Activated CD4-positive, alpha-beta T cell treated with anti-CD3 and anti-CD28 coated beads for 36 hours (primary cell): ENCODE measurements at regions not wholly inside any gene's neighbourhood (a gene's known extent, or its start where the extent isn't known, plus 50 kb on each side); places are given as distances from the start of the nearest gene placed in this dataset.
A peak's percentile ranks its signal among the peaks of the same experiment; 100 is the strongest.
"Not testable (repeated sequence)": the region's sequence is repeated elsewhere in the genome, so short reads cannot be mapped to it uniquely, and the experiment has no call there.

ENCODE experiments used
- ATAC-seq: fragments of 200-7000 bp; cut with Tn5 transposase; one replicate; pipeline ENCODE4 v1.10.0; 2021; ENCODE audit warnings: mild to moderate bottlenecking, moderate library complexity
- CTCF ChIA-PET: fragments of 350-600 bp; sonication (Branson Sonifier 250); formaldehyde crosslinking; loops from one replicate; lab custom pipeline; 2021; ENCODE audit warnings: antibody characterized with exemption; lab: Charles Lee
- POLR2A ChIA-PET: fragments of 350-600 bp; sonication (Branson Sonifier 250); formaldehyde crosslinking; loops from one replicate; lab custom pipeline; 2021; ENCODE audit warnings: antibody characterized with exemption, inconsistent platforms; lab: Charles Lee
- DNase-seq: peaks from one replicate; pipeline ENCODE4 v3.0.0-alpha.2; 2020
- H3K27ac Mint-ChIP-seq: one replicate; pipeline ENCODE4 v1.8.0; 2021; ENCODE audit warnings: mixed read lengths
- H3K27me3 Mint-ChIP-seq: one replicate; pipeline ENCODE4 v1.8.0; 2021; ENCODE audit warnings: mixed read lengths
- H3K36me3 Mint-ChIP-seq: one replicate; pipeline ENCODE4 v1.8.0; 2021; ENCODE audit warnings: low read depth, mixed read lengths
- H3K4me1 Mint-ChIP-seq: one replicate; pipeline ENCODE4 v1.8.0; 2021; ENCODE audit warnings: mixed read lengths
- H3K4me3 Mint-ChIP-seq: one replicate; pipeline ENCODE4 v1.8.0; 2021; ENCODE audit warnings: mild to moderate bottlenecking, moderate library complexity, mixed read lengths
- H3K9me3 Mint-ChIP-seq: one replicate; pipeline ENCODE4 v1.8.0; 2021; ENCODE audit warnings: low read depth, mixed read lengths
- intact Hi-C, 2 experiments: fragments of 100-400 bp; cut with DNase I in 1 of 2; cut with micrococcal nuclease in 1 of 2; formaldehyde crosslinking; loops; one replicate each; pipeline versions ENCODE4 v1.14.2 to v1.15.1; 2022 to 2024; cut with DNase I, micrococcal nuclease

DNA sequence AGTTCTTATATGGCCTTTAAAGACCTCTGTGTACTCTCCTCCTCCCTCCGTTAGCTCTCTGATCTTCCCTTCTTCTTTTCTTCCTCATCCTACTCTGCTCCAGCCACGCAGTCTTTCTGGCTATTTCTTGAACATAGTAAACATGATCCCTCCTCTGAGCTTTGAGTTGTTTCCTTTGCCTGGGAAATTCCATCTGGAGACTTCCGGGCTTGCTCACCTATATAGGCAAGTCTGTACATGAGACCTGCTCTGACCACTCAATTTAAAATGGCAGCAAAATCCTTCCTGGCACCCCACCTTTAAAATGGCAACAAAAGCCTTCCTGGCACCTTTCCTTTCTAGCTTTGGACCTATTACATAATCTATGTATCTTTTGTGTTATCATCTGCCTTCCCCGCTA is 517.6 kb downstream of the TTLL7 start:
- H3K27me3 Mint-ChIP-seq, H3K27ac Mint-ChIP-seq, ATAC-seq, H3K4me3 Mint-ChIP-seq, CTCF ChIA-PET, H3K9me3 Mint-ChIP-seq, DNase-seq, POLR2A ChIA-PET, H3K36me3 Mint-ChIP-seq, intact Hi-C loops: not testable (repeated sequence)
- peaks cover 14% of the 10 kb centered on the region for H3K4me1 Mint-ChIP-seq

DNA sequence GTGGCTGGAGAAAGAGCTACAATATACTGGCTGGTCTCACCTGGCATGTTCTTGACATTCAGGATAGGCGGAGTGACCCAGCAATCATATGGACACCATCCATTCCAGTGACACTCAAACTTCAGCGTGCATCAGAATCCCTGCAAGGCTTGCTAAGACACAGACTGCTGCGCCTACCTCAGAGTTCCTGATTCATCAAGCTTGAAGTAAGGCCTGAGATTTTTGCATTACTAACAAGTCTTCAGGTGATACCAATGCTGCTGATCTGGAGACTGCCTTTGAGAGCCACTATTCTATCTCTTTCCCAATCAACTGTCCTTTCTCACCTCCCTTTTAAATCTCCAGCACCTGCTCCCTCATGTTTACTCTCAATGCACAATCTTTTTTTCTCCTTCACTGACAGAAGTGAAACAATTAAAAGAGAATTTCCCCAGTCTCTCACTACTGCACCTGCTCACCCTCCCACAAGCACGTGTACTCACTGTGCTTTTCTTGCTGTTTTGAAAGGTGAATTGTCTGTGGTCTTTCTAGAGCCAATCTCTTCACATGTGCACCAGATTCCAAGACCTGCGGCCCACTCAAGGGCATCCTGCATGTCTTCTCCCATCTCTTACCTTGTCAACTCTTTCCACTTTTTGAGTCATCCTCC is 519.2 kb downstream of the TTLL7 start:
- peak overlapping the region; percentile 52 for H3K27ac Mint-ChIP-seq

DNA sequence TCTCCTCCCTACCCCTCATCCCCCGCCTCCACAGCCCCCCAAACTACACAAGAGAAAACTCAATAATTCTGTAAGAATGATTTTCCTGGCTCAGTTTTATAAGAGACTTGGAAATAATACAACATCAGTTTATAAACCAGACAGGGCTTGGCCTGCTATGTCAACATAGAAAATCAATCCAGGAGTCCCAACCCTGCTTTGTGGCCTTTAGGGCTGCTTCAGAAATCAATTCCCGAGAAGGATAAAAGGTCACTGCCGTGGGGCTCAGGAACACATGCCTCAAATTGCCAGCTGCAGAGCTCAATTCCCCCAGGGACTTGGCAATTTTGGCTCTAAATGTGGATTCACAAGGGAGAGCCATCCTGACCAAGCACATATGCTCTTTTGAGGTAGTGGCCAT is 520.8 kb downstream of the TTLL7 start:
- POLR2A ChIA-PET, DNase-seq, ATAC-seq, H3K27ac Mint-ChIP-seq, H3K9me3 Mint-ChIP-seq, H3K27me3 Mint-ChIP-seq, H3K36me3 Mint-ChIP-seq, intact Hi-C loops, H3K4me3 Mint-ChIP-seq, CTCF ChIA-PET: not testable (repeated sequence)
- peaks cover 16% of the 10 kb centered on the region for H3K4me1 Mint-ChIP-seq

More for the DNA sequence above, 519.2 kb downstream of the TTLL7 start:
- POLR2A ChIA-PET, DNase-seq, H3K27me3 Mint-ChIP-seq, ATAC-seq, intact Hi-C loops, H3K4me3 Mint-ChIP-seq, H3K9me3 Mint-ChIP-seq, CTCF ChIA-PET, H3K36me3 Mint-ChIP-seq: not testable (repeated sequence)
- H3K4me1 Mint-ChIP-seq = peaks cover 16% of the 10 kb centered on the region

DNA sequence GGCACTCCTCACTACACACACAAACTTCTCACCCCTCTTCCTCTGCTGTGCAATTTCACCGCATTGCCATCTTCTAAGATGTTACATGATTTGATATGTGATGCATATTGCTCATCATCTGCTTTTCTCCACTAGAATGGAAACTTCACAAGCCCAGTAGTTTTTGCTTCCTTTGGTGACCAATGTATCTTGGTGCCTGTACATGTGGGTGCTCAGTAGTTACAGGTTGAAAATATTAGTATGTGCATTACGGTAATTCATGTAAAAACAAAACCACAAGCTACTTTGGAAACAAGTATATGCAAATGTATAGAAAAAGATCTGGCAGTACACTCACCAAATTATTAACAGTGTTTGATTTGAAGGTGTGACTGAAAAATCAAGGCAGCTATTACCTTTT is 522.4 kb downstream of the TTLL7 start:
- ATAC-seq = peak; percentile 77
- POLR2A ChIA-PET = not testable (repeated sequence)

DNA sequence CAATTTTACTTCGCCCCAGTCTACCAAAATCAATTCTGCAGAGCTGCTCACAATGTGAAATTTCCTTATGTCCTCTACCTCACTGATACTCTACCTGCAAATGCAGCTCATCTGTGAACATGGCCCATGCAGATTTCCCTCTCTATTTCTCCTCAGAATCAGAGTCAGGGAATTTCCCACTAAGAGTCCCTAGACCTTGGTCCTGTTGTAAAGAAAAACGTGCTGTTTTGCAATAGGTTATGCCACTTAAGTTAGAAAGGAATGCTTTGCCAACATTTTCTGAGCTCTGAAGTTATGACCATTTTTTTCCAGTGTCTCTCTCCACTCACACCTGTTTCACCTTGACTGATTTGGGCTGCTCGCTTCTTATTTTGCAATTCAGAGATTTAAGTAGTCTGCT is 524.0 kb downstream of the TTLL7 start:
- CTCF ChIA-PET, H3K27me3 Mint-ChIP-seq, H3K27ac Mint-ChIP-seq, H3K9me3 Mint-ChIP-seq, intact Hi-C loops, POLR2A ChIA-PET, H3K4me3 Mint-ChIP-seq, DNase-seq, H3K36me3 Mint-ChIP-seq, ATAC-seq: not testable (repeated sequence)
- H3K4me1 Mint-ChIP-seq = peaks cover 11% of the 10 kb centered on the region

More for the DNA sequence above, 522.4 kb downstream of the TTLL7 start:
- peaks cover 16% of the 10 kb centered on the region for H3K4me1 Mint-ChIP-seq
- H3K36me3 Mint-ChIP-seq, H3K27ac Mint-ChIP-seq, H3K27me3 Mint-ChIP-seq, CTCF ChIA-PET, DNase-seq, H3K9me3 Mint-ChIP-seq, H3K4me3 Mint-ChIP-seq, intact Hi-C loops: not testable (repeated sequence)

DNA sequence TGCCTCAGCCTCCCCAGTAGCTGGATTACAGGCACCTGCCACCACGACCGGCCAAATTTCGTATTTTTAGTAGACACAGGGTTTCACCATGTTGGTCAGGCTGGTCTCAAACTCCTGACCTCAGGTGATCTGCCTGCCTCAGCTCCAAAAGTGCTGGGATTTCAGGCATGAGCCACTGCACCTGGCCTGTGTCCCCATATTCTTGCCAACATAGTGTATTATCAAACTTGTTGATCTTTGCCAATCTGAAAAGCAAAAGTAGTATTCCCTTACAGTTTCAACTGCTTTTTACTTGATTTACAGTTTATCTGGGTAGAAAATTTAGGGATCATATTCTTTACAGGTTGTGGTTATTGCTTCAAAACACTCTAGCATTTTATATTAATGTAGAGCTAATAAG is 524.9 kb downstream of the TTLL7 start:
- H3K27me3 Mint-ChIP-seq, H3K36me3 Mint-ChIP-seq, H3K4me3 Mint-ChIP-seq, H3K4me1 Mint-ChIP-seq, intact Hi-C loops, DNase-seq, H3K9me3 Mint-ChIP-seq, H3K27ac Mint-ChIP-seq, ATAC-seq, POLR2A ChIA-PET: not testable (repeated sequence)
- CTCF ChIA-PET = interaction anchor here (0.7 kb wide), 1 partner anchor 580 kb away, joined by 3 read pairs; no protein-coding TSS in a partner anchor

DNA sequence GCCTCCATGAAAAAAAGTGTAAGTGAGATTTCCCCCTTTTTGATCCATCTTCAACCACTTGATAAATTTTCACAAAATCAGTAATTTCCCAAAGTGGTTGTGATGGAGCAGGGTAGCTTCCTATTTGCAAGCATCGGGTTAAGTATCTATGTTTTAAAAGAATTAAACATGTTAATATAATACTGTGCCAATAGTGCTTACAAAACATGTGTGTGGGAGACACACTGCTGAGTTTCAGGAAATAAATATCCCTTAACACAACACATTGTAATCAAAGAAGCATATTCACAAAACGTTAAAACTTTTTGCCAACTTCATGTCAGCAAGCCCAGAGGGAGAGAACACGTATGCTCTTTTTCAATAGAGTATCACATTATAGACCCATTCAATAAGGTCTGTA is 526.9 kb downstream of the TTLL7 start:
- H3K4me1 Mint-ChIP-seq, DNase-seq, H3K27ac Mint-ChIP-seq, H3K9me3 Mint-ChIP-seq, ATAC-seq, H3K36me3 Mint-ChIP-seq, H3K4me3 Mint-ChIP-seq, CTCF ChIA-PET, intact Hi-C loops, POLR2A ChIA-PET, H3K27me3 Mint-ChIP-seq: not testable (repeated sequence)

DNA sequence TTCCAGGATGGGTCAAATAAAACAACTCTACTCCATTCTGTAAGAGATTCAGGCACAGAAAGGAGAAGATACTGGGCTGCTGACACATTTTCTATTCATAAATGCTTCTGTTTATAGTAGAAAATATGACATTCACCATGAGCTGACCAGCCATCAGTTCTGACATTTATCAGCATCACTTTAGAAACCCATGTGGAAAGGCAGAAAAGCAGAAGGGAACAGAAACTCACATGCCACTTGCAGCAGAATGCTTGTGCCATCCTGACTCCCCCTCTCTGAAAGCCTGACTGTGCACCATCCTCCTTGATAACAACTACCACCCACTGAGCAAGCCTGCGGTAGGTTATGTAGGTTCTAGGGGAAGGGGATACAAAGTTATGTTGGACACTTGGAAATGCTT is 527.7 kb downstream of the TTLL7 start:
- H3K27me3 Mint-ChIP-seq, H3K4me1 Mint-ChIP-seq, H3K27ac Mint-ChIP-seq, H3K4me3 Mint-ChIP-seq, POLR2A ChIA-PET, ATAC-seq, H3K36me3 Mint-ChIP-seq, CTCF ChIA-PET, intact Hi-C loops, DNase-seq, H3K9me3 Mint-ChIP-seq: not testable (repeated sequence)

DNA sequence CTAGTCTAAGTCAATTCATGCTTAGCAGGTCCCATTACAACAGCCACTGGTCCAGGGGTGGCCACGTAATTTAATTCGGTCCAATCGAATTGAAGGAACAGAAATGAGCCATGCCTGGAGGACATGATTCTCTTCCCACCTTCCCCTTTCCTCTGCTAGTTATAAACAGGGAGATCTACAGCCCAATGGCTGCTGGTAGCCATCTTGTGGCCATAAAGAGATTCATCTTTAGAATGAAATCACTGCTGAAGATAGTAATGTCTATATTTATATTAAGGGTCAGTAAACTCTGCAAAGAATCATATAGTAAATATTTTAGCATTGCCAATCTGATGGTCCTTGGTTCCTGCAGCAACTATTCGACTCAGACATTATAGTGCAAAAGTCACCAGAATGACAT is 530.6 kb downstream of the TTLL7 start:
- DNase-seq, CTCF ChIA-PET, H3K27me3 Mint-ChIP-seq, ATAC-seq, POLR2A ChIA-PET, H3K27ac Mint-ChIP-seq, H3K36me3 Mint-ChIP-seq, H3K4me3 Mint-ChIP-seq, H3K4me1 Mint-ChIP-seq, intact Hi-C loops, H3K9me3 Mint-ChIP-seq: not testable (repeated sequence)

DNA sequence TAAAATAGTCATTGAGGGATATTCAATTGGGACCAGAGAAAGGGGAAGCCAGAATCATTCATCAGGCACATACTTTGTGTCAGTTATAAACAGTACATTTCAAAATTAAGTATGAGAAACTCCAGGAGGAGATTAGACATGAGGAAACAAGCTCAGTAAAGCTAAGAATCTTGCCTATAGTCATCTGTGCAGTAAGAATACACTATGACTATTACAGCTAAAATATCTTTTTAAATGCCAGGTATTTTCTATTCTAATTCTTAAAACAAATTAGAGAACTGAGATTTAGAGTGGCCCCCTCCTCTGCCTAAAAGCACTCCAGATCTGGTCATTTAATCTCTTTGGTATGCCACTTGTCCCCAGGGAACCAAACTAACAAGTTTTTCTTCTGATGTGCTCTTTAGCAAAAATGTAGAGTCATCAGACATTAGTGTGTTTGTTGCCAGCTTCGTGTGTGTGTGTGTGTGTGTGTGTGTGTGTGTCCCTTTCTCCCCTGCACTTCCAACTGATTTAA is 541.1 kb downstream of the TTLL7 start:
- H3K4me1 Mint-ChIP-seq, POLR2A ChIA-PET, H3K27ac Mint-ChIP-seq, DNase-seq, H3K36me3 Mint-ChIP-seq, H3K27me3 Mint-ChIP-seq, CTCF ChIA-PET, H3K4me3 Mint-ChIP-seq, H3K9me3 Mint-ChIP-seq, ATAC-seq, intact Hi-C loops: not testable (repeated sequence)

DNA sequence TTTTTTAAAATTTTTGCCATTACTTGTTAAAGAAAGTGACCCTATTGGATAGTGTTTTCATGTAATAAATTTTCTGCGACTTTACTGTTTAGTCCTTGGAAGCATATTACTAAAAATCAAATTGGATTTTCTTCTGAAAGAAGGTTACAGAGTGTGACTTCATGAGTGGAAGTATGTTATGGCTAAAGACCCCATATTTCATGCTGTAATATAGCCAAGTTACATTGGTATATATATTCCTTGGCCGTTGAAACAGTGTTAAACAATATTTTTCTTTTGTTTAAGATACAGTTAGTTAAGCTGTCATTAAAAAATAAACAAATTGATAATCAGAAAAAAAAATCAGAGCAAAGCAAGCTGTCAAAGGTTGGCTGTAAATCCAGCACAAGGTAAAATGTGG is 541.7 kb downstream of the TTLL7 start:
- DNase-seq, intact Hi-C loops, H3K4me1 Mint-ChIP-seq, POLR2A ChIA-PET, H3K9me3 Mint-ChIP-seq, H3K36me3 Mint-ChIP-seq, H3K4me3 Mint-ChIP-seq, ATAC-seq, H3K27me3 Mint-ChIP-seq, H3K27ac Mint-ChIP-seq, CTCF ChIA-PET: not testable (repeated sequence)

DNA sequence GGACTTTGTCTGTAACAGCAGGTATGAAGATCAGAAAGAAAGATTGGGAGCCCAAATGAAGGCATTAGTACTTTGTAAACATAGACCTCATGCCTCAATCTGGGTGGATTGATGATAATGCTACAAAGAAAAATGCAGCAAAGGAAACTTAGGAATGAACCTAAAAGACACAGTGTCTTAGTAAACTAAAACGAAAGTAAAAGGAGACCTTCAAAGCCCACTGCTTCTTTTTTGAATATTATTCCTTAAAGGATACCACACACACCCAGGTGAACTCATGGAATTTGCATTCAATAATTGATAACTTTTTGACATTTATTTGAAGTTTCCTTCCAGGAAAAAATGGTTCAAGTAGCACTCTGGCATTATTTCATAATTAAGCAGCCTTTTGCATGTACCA is 543.2 kb downstream of the TTLL7 start:
- H3K4me1 Mint-ChIP-seq, H3K36me3 Mint-ChIP-seq, ATAC-seq, DNase-seq, POLR2A ChIA-PET, H3K27me3 Mint-ChIP-seq, H3K9me3 Mint-ChIP-seq, H3K4me3 Mint-ChIP-seq, H3K27ac Mint-ChIP-seq, CTCF ChIA-PET, intact Hi-C loops: not testable (repeated sequence)
